ENCODE measurements at regions not wholly inside any gene's neighbourhood (a gene's known extent, or its start where the extent isn't known, plus 50 kb on each side); places are given as distances from the start of the nearest gene placed in this dataset.
A peak's percentile ranks its signal among the peaks of the same experiment; 100 is the strongest.
"Not testable (repeated sequence)": the region's sequence is repeated elsewhere in the genome, so short reads cannot be mapped to it uniquely, and the experiment has no call there.

- H3K4me3 ChIP-seq: no peak overlapping the region
- no peaks in the 10 kb centered on the region for H3K4me1 ChIP-seq
- TF ChIP-seq, protein P1, sequence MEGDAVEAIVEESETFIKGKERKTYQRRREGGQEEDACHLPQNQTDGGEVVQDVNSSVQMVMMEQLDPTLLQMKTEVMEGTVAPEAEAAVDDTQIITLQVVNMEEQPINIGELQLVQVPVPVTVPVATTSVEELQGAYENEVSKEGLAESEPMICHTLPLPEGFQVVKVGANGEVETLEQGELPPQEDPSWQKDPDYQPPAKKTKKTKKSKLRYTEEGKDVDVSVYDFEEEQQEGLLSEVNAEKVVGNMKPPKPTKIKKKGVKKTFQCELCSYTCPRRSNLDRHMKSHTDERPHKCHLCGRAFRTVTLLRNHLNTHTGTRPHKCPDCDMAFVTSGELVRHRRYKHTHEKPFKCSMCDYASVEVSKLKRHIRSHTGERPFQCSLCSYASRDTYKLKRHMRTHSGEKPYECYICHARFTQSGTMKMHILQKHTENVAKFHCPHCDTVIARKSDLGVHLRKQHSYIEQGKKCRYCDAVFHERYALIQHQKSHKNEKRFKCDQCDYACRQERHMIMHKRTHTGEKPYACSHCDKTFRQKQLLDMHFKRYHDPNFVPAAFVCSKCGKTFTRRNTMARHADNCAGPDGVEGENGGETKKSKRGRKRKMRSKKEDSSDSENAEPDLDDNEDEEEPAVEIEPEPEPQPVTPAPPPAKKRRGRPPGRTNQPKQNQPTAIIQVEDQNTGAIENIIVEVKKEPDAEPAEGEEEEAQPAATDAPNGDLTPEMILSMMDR (IDR thresholded peaks at IDR 0.05): peak; percentile 55 to 65 (median 56)
- intact Hi-C loops (cut with DNase I): loop anchor here (1.0 to 5.0 kb wide), 3 partner anchors 181 to 1552 kb away; no protein-coding TSS in a partner anchor
- no peaks in the 10 kb centered on the region for H3K9me3 ChIP-seq
- no peaks in the 10 kb centered on the region for H3K27me3 ChIP-seq
- no peaks in the 10 kb centered on the region for H3K36me3 ChIP-seq
- H3K27ac ChIP-seq: no peak overlapping the region
- no peak for DNase-seq (ENCODE audit: low spot score in 2 of 2)
Measured at GRCh38 chr10:52488606-52489485, 174.8 kb downstream of the DKK1 start.

GRCh38 chr10:52491246-52491995, 177.3 kb downstream of the DKK1 start:
- Histone ChIP-seq H3K36me3 (no peaks in the 10 kb centered on the region), H3K27me3 (no peaks in the 10 kb centered on the region), H3K9me3 (no peaks in the 10 kb centered on the region), H3K4me3 (no peak overlapping the region), H3K4me1 (no peaks in the 10 kb centered on the region), H3K27ac (no peak overlapping the region)
- intact Hi-C loops (cut with DNase I): no loop called here
- no peak for DNase-seq (ENCODE audit: low spot score in 2 of 2)
- TF ChIP-seq, protein P1 (IDR thresholded peaks at IDR 0.05): no peak

DNA sequence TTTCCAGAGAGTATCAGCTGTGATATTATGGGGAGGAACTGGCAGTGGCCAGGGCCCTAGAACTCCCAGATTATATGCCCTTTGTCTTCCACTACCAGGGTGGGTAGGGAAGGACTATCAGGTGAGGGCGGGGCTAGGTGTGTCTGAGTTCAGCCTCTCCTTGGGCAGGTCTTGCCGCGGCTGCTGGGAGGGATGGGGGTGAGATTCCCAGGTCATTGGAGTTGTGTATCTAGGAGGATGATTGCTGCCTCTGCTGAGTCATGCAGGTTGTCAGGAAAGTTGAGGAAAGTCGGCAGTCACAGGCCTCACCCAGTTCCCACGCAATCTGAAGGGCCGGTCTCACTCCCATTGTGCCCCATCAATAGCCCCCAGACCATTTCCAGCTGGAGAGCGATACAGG, 185.2 kb downstream of the DKK1 start:
- DNase-seq (ENCODE audit: low spot score in 2 of 2): no peak
- TF ChIP-seq, protein P1 (IDR thresholded peaks at IDR 0.05): no peak
- H3K4me1 ChIP-seq: no peaks in the 10 kb centered on the region
- H3K9me3 ChIP-seq: no peaks in the 10 kb centered on the region
- no peak overlapping the region for H3K4me3 ChIP-seq
- no peak overlapping the region for H3K27ac ChIP-seq
- no peaks in the 10 kb centered on the region for H3K27me3 ChIP-seq
- H3K36me3 ChIP-seq: no peaks in the 10 kb centered on the region
- intact Hi-C loops (cut with DNase I): no loop called here

DNA sequence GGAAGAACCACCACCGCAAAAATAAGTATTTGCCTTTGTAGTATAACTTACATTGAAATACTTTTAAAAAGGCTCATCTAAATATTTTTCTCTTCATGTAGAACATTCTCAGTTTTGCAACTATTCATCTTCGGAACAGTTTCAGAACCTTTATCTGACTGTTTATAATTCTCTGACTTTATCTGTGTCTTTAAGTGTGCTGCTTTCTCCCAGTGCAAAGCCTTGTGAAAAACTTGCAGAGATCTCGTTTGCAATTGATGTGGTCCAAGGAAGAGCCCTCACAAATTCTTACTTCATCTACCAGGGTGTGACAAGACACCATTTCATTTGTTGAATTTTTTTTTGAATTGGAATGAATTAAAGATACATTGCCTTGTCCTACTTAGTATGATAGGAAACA, 186.4 kb downstream of the DKK1 start:
- Histone ChIP-seq H3K4me3 (no peak overlapping the region), H3K27ac (no peak overlapping the region), H3K27me3 (no peaks in the 10 kb centered on the region), H3K9me3 (peaks cover 0 to 6% of the 10 kb centered on the region in 2 donors), H3K4me1 (no peaks in the 10 kb centered on the region), H3K36me3 (no peaks in the 10 kb centered on the region)
- TF ChIP-seq, protein P1 (IDR thresholded peaks at IDR 0.05): no peak
- intact Hi-C loops (cut with DNase I): no loop called here
- DNase-seq (ENCODE audit: low spot score in 2 of 2): no peak

GRCh38 chr10:52502237-52502636, 188.2 kb downstream of the DKK1 start:
- Histone ChIP-seq H3K27ac (no peak overlapping the region), H3K36me3 (no peaks in the 10 kb centered on the region), H3K9me3 (peaks cover 0 to 6% of the 10 kb centered on the region in 2 donors), H3K27me3 (no peaks in the 10 kb centered on the region), H3K4me3 (no peak overlapping the region), H3K4me1 (no peaks in the 10 kb centered on the region)
- intact Hi-C loops (cut with DNase I): no loop called here
- no peak for DNase-seq (ENCODE audit: low spot score in 2 of 2)
- TF ChIP-seq, protein P1 (IDR thresholded peaks at IDR 0.05): no peak

DNA sequence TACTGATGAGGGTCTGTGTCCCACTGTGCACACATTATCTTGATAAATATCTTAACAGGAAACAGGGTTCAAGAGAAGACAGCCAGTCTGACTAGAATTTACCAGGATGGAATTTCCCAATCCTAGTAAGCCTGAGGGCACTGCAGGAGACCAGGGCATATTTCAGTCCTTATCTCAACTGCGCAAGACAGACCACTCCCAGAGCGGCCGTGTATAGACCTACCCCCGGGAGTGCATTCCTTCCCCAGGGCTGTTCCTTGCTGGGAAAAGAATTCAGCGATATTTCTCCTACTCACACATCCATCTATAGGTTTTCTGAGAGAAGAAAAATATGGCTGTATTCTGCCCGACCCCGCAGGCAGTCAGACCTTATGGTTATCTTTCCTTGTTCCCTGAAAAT, 191.3 kb downstream of the DKK1 start:
- H3K27ac ChIP-seq; H3K9me3 ChIP-seq; H3K27me3 ChIP-seq; H3K4me1 ChIP-seq; intact Hi-C loops (cut with DNase I); H3K4me3 ChIP-seq; H3K36me3 ChIP-seq; DNase-seq (ENCODE audit: low spot score in 2 of 2): not testable (repeated sequence)

Measured in ascending aorta (tissue), 2 donors.